H1 (cell line): ENCODE measurements at regions not wholly inside any gene's neighbourhood (a gene's known extent, or its start where the extent isn't known, plus 50 kb on each side); places are given as distances from the start of the nearest gene placed in this dataset.

Experiments
- POLR2A ChIP-seq, 2 experiments: IDR thresholded peaks; 1 replicate in 1 of 2; 2 replicates in 1 of 2; pipeline ENCODE4 v1.6.1; 2011; ENCODE audit warnings: low read depth in 2 of 2, low read length in 2 of 2, mild to moderate bottlenecking in 2 of 2; ENCODE audit errors: control extremely low read depth in 1 of 2
- POLR2AphosphoS5 ChIP-seq: IDR thresholded peaks from 2 replicates; pipeline ENCODE4 v1.6.1; 2011; ENCODE audit warnings: low read depth, low read length
- SP2 ChIP-seq: IDR thresholded peaks from 2 replicates; pipeline ENCODE4 v1.6.1; 2012; ENCODE audit warnings: mild to moderate bottlenecking, low read length, inconsistent platforms
- SRF ChIP-seq: IDR thresholded peaks from 2 replicates; pipeline ENCODE4 v1.6.1; 2011; ENCODE audit warnings: mild to moderate bottlenecking, low read depth, low read length, moderate library complexity

DNA sequence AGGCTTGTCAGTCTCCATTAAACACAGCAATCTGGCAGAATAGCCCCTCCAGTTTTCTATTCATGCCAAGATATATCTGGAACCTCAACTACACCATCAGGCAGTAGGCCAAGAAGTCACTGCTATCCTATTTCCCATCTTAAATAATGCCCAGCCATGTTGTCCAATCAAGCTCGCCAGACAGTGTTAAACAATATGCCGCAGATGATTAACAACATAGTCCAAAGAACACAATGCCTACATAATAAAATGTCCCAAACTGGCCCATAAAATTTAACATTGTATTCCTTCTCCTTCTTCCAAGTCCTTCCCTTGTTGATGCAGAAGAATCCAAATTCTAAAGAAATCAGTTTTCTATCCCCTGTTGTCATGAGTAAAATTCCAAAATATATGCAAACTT lies 427.4 kb upstream of the PPP2R3A start (continued):
- no peak for TF ChIP-seq SRF
- no peak for TF ChIP-seq POLR2A (IDR thresholded peaks at IDR 0.05; ENCODE audit: control extremely low read depth in 1 of 2, low read depth in 2 of 2, low read length in 2 of 2)
- TF ChIP-seq POLR2AphosphoS5: no peak
- no peak for TF ChIP-seq SP2
